Neural progenitor cell (in vitro differentiated cells): ENCODE measurements at regions not wholly inside any gene's neighbourhood (a gene's known extent, or its start where the extent isn't known, plus 50 kb on each side); places are given as distances from the start of the nearest gene placed in this dataset.

Experiments used
- DNase-seq: peaks from one replicate; pipeline ENCODE4 v3.0.0-alpha.2; 2016; ENCODE audit warnings: low spot score
- H2AFZ ChIP-seq: fragments of 200-600 bp; sonication (generic); replicated peaks from 2 replicates; pipeline ENCODE4 v1.6.1; 2016; ENCODE audit warnings: antibody characterized with exemption
- H3F3A ChIP-seq: fragments of 200-600 bp; sonication (generic); 2 replicates; pipeline ENCODE4 v1.6.1; 2016; ENCODE audit warnings: antibody characterized with exemption, low read depth
- H3K27ac ChIP-seq: fragments of 200-600 bp; sonication (generic); 2 replicates; pipeline ENCODE4 v1.5.1; 2016; ENCODE audit warnings: mild to moderate bottlenecking
- H3K27me3 ChIP-seq: fragments of 200-600 bp; sonication (generic); 2 replicates; pipeline ENCODE4 v1.6.1; 2016; ENCODE audit warnings: mild to moderate bottlenecking, moderate library complexity
- H3K36me3 ChIP-seq: fragments of 200-600 bp; sonication (generic); 2 replicates; pipeline ENCODE4 v1.5.1; 2016
- H3K4me1 ChIP-seq: fragments of 200-600 bp; sonication (generic); 2 replicates; pipeline ENCODE4 v1.6.1; 2016; ENCODE audit warnings: mixed run types
- H3K4me2 ChIP-seq: fragments of 200-600 bp; sonication (generic); 2 replicates; pipeline ENCODE4 v1.6.1; 2016
- H3K4me3 ChIP-seq: fragments of 200-600 bp; sonication (generic); 2 replicates; pipeline ENCODE4 v1.5.1; 2016
- H3K79me2 ChIP-seq: fragments of 200-600 bp; sonication (generic); 2 replicates; pipeline ENCODE4 v1.6.1; 2016; ENCODE audit warnings: low read depth
- H3K9ac ChIP-seq: fragments of 200-600 bp; sonication (generic); 2 replicates; pipeline ENCODE4 v1.6.1; 2016
- H3K9me3 ChIP-seq: fragments of 200-600 bp; sonication (generic); 2 replicates; pipeline ENCODE4 v1.5.1; 2016; ENCODE audit warnings: low read depth
- H4K20me1 ChIP-seq: fragments of 200-600 bp; sonication (generic); 2 replicates; pipeline ENCODE4 v1.6.1; 2016; ENCODE audit warnings: low read depth
- H3K27ac Mint-ChIP-seq: 3 replicates; pipeline ENCODE4 v1.8.0; 2021; ENCODE audit warnings: mixed read lengths
- H3K27me3 Mint-ChIP-seq: 2 replicates; pipeline ENCODE4 v1.8.0; 2022; ENCODE audit warnings: low read depth, mild to moderate bottlenecking, inconsistent platforms, moderate library complexity, mixed read lengths; ENCODE audit not compliant: insufficient read depth
- H3K36me3 Mint-ChIP-seq: 3 replicates; pipeline ENCODE4 v1.8.0; 2021; ENCODE audit warnings: mixed read lengths
- H3K4me1 Mint-ChIP-seq: 3 replicates; pipeline ENCODE4 v1.8.0; 2021; ENCODE audit warnings: mixed read lengths
- H3K4me3 Mint-ChIP-seq: 3 replicates; pipeline ENCODE4 v1.8.0; 2021; ENCODE audit warnings: mild to moderate bottlenecking, moderate library complexity, mixed read lengths
- H3K9me3 Mint-ChIP-seq: 3 replicates; pipeline ENCODE4 v1.8.0; 2020; ENCODE audit warnings: mixed read lengths
- EZH2 ChIP-seq: fragments of 200-600 bp; sonication (generic); IDR thresholded peaks from 2 replicates; pipeline ENCODE4 v1.6.1; 2017; ENCODE audit warnings: antibody characterized with exemption, mild to moderate bottlenecking, moderate library complexity
- EZH2phosphoT487 ChIP-seq: fragments of 200-600 bp; sonication (generic); IDR thresholded peaks from 2 replicates; pipeline ENCODE4 v1.6.1; 2017; ENCODE audit warnings: antibody characterized with exemption
- TF ChIP-seq, protein P1 (sequence below): fragments of 200-600 bp; sonication (generic); IDR thresholded peaks from 2 replicates; pipeline ENCODE4 v1.5.1; 2017; ENCODE audit warnings: antibody characterized with exemption, mild to moderate bottlenecking

DNA sequence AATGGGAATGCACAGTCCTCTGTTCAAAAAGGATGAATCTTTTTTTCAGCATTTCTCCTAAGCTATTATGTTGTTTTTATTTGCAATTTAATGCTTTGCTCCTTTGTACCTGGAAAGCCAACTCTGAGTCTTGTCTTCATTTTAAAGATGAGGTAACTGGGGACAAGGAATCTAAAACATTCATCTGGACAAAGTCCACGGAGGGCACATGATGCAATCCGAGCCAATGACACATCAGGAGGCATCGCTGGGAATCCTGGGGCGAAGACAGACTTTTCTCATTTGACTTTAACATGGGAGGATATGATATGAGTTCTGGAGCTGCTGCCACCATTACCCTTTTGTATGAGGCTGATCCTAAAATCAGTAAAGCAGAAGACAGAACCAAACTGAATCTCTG, 116.5 kb upstream of the REG3G start:
- Mint-ChIP-seq H3K36me3 (no peaks in the 10 kb centered on the region), H3K27me3 (no peaks in the 10 kb centered on the region), H3K4me1 (peaks cover 2% of the 10 kb centered on the region), H3K27ac (no peak overlapping the region), H3K9me3 (no peaks in the 10 kb centered on the region), H3K4me3 (no peak overlapping the region)
- no peak overlapping the region for H3K9ac ChIP-seq
- no peak for DNase-seq
- H3K4me1 ChIP-seq, result peaks cover 5% of the 10 kb centered on the region
- H3K4me3 ChIP-seq, result no peak overlapping the region
- no peaks in the 10 kb centered on the region for H3F3A ChIP-seq
- H3K9me3 ChIP-seq, result no peaks in the 10 kb centered on the region
- H4K20me1 ChIP-seq, result no peaks in the 10 kb centered on the region
- H3K27me3 ChIP-seq, result no peaks in the 10 kb centered on the region
- H3K27ac ChIP-seq, result no peak overlapping the region
- H3K36me3 ChIP-seq, result no peaks in the 10 kb centered on the region
- TF ChIP-seq, protein P1, sequence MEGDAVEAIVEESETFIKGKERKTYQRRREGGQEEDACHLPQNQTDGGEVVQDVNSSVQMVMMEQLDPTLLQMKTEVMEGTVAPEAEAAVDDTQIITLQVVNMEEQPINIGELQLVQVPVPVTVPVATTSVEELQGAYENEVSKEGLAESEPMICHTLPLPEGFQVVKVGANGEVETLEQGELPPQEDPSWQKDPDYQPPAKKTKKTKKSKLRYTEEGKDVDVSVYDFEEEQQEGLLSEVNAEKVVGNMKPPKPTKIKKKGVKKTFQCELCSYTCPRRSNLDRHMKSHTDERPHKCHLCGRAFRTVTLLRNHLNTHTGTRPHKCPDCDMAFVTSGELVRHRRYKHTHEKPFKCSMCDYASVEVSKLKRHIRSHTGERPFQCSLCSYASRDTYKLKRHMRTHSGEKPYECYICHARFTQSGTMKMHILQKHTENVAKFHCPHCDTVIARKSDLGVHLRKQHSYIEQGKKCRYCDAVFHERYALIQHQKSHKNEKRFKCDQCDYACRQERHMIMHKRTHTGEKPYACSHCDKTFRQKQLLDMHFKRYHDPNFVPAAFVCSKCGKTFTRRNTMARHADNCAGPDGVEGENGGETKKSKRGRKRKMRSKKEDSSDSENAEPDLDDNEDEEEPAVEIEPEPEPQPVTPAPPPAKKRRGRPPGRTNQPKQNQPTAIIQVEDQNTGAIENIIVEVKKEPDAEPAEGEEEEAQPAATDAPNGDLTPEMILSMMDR, result no peak
- no peak for TF ChIP-seq EZH2
- no peak for TF ChIP-seq EZH2phosphoT487
- H3K79me2 ChIP-seq, result no peaks in the 10 kb centered on the region
- no peak overlapping the region for H3K4me2 ChIP-seq
- peak overlapping the region; percentile 75 for H2AFZ ChIP-seq

DNA sequence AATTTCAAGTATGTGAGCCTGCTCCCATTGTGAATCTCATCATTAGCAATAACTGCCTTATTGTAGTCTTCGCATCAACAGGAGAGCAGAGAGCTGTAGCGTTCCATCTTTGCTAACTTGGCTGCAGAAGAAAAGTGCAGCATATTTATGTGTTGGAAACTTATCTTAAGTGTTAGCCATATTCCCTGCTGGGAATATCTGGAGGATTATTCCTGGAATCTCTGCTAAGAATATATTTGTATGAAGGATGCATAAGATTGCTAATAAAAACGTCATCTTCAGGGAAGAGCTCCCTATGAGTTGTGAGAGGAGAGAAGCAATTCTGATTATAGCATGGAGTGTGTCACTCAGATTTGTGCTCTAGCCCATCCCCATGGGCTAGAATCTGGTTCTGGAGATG, 115.1 kb upstream of the REG3G start:
- Mint-ChIP-seq H3K27ac (no peak overlapping the region), H3K4me3 (no peak overlapping the region), H3K27me3 (no peaks in the 10 kb centered on the region), H3K4me1 (peaks cover 2% of the 10 kb centered on the region), H3K9me3 (no peaks in the 10 kb centered on the region), H3K36me3 (no peaks in the 10 kb centered on the region)
- Histone ChIP-seq H3F3A (no peaks in the 10 kb centered on the region), H3K4me2 (no peak overlapping the region), H4K20me1 (no peaks in the 10 kb centered on the region), H2AFZ (no peak overlapping the region), H3K36me3 (no peaks in the 10 kb centered on the region), H3K79me2 (no peaks in the 10 kb centered on the region), H3K27me3 (no peaks in the 10 kb centered on the region), H3K9ac (no peak overlapping the region), H3K4me3 (no peak overlapping the region), H3K4me1 (peaks cover 7% of the 10 kb centered on the region), H3K9me3 (no peaks in the 10 kb centered on the region), H3K27ac (no peak overlapping the region)
- no peak for DNase-seq
- TF ChIP-seq EZH2 (no peak), EZH2phosphoT487 (no peak)
- TF ChIP-seq, protein P1, result no peak

DNA sequence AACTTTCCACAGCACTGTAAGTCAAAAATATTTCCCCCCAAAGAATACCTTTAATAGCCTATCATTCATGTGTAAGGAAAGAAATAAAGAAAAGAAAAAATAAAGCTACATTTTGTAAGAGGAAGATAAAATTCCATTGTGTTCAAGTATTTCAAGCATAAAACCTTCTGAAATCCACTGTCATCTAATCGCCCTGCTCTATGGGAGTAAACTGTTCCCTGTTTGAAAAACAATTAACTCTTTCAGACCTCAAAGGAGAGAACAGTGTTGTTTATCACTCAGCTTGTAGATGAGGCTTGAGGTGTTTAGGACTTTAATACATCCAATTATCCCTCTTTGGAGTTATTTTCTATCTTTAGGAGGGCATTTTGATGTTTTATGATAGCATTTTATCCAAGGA, 112.2 kb upstream of the REG3G start:
- no peaks in the 10 kb centered on the region for H3K9me3 ChIP-seq
- H3K9me3 Mint-ChIP-seq, result no peaks in the 10 kb centered on the region
- no peaks in the 10 kb centered on the region for H4K20me1 ChIP-seq
- no peak overlapping the region for H3K4me3 ChIP-seq
- H3K79me2 ChIP-seq, result no peaks in the 10 kb centered on the region
- DNase-seq, result no peak
- no peak overlapping the region for H2AFZ ChIP-seq
- H3K36me3 ChIP-seq, result no peaks in the 10 kb centered on the region
- H3K27me3 ChIP-seq, result no peaks in the 10 kb centered on the region
- no peak overlapping the region for H3K4me2 ChIP-seq
- peaks cover 7% of the 10 kb centered on the region for H3K4me1 ChIP-seq
- no peak overlapping the region for H3K4me3 Mint-ChIP-seq
- H3K27ac ChIP-seq, result no peak overlapping the region
- no peaks in the 10 kb centered on the region for H3F3A ChIP-seq
- no peak overlapping the region for H3K27ac Mint-ChIP-seq
- H3K9ac ChIP-seq, result no peak overlapping the region
- H3K27me3 Mint-ChIP-seq, result no peaks in the 10 kb centered on the region
- no peak for TF ChIP-seq EZH2phosphoT487
- TF ChIP-seq EZH2, result no peak
- TF ChIP-seq, protein P1, result no peak
- no peaks in the 10 kb centered on the region for H3K36me3 Mint-ChIP-seq
- H3K4me1 Mint-ChIP-seq, result peaks cover 2% of the 10 kb centered on the region

DNA sequence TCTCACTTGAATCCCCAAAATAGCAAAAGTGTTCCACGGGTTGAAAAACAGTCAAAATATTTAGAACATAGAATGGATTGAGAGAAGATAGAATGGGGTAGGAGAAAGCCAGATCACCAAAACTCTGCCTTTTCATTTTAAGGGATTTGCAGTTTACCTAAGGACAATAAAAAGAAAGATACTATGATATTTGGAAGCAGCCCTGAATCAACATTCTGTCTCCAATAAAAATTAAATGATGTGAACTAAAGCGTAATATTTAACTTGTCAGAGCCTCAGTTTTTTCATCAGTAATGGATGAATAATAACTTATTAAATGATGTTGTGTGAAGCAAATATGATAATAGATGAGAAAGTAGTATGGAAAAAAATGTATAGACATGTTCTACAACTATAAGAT, 100.2 kb upstream of the REG3G start:
- no peaks in the 10 kb centered on the region for H3K36me3 ChIP-seq
- Mint-ChIP-seq H3K4me1 (no peaks in the 10 kb centered on the region), H3K9me3 (no peaks in the 10 kb centered on the region), H3K27me3 (no peaks in the 10 kb centered on the region), H3K27ac (no peak overlapping the region), H3K4me3 (no peak overlapping the region), H3K36me3 (no peaks in the 10 kb centered on the region)
- no peak overlapping the region for H2AFZ ChIP-seq
- no peaks in the 10 kb centered on the region for H3K79me2 ChIP-seq
- no peak for TF ChIP-seq EZH2phosphoT487
- TF ChIP-seq EZH2, result no peak
- TF ChIP-seq, protein P1, result no peak
- no peak overlapping the region for H3K27ac ChIP-seq
- H3K4me2 ChIP-seq, result no peak overlapping the region
- H3K4me1 ChIP-seq, result no peaks in the 10 kb centered on the region
- DNase-seq, result no peak
- H3K9ac ChIP-seq, result no peak overlapping the region
- H4K20me1 ChIP-seq, result no peaks in the 10 kb centered on the region
- no peaks in the 10 kb centered on the region for H3F3A ChIP-seq
- no peaks in the 10 kb centered on the region for H3K27me3 ChIP-seq
- no peaks in the 10 kb centered on the region for H3K9me3 ChIP-seq
- H3K4me3 ChIP-seq, result no peak overlapping the region
